ENCODE measurements at regions not wholly inside any gene's neighbourhood (a gene's known extent, or its start where the extent isn't known, plus 50 kb on each side); places are given as distances from the start of the nearest gene placed in this dataset.

DNA sequence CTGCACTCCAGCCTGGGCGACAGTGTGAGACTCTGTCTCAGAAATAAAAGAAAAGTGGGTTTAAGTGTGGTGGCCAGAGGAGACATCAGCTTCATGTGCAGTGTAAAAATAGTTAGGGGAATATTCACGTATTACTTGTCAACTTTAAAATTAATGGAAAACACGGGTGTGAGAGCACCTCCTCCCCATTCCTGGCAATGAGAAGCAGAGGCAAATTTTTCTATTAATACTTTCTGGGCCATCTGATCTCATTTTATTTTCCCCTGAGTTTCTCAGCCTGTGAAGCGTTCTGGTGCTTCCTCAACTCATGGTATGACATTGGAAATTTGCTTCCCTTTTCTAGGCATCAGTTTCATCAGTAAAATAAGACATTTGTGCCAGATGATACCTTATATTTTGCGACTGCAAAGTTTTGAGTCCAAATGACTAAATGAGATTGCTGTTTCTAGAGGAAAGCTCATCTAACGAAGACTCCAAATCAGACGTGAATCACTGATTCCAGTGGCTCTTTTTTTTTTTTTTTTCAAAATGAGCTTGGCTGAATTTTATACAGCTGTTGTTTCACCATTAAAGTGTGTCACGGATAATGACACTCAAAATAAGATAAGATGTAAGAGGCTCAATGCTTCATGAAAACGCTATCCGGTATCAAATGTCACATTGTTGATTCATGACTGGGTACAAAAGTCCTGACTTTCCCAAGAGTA, 104.6 kb downstream of the MSX2 start:
- Mint-ChIP-seq H3K9me3 (ENCODE audit: low read depth) (peaks cover 3% of the 10 kb centered on the region), H3K27ac (ENCODE audit: unreplicated experiment) (peak overlapping the region; percentile 76), H3K4me1 (ENCODE audit: low read depth) (peaks cover 55% of the 10 kb centered on the region), H3K36me3 (ENCODE audit: low read depth) (no peaks in the 10 kb centered on the region), H3K27me3 (ENCODE audit: low read depth) (no peaks in the 10 kb centered on the region), H3K4me3 (ENCODE audit: unreplicated experiment) (no peak overlapping the region)
- no peak for DNase-seq (ENCODE audit: low spot score)
- no peak for TF ChIP-seq CTCF (IDR thresholded peaks at IDR 0.05)

DNA sequence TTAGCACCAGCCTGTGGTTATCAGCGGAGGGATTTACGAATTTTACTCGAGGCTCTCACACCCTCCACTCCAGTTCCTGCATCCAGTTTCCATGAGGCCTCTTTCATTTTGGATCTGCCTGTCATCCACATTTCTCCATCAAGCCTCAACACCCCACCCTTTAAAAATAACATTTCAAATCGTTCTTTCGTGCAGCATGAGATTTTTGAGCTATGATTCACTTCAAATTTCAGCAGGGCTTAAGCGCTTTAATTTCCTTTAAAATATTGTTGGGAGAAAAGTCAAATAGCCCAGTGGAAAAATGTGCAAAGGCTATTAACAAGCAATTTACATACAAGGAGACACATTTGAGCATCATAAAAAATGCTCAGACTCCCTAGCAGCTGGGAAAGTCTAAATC, 103.2 kb downstream of the MSX2 start:
- Mint-ChIP-seq H3K36me3 (ENCODE audit: low read depth) (no peaks in the 10 kb centered on the region), H3K4me3 (ENCODE audit: unreplicated experiment) (no peak overlapping the region), H3K9me3 (ENCODE audit: low read depth) (peaks cover 5% of the 10 kb centered on the region), H3K27me3 (ENCODE audit: low read depth) (no peaks in the 10 kb centered on the region), H3K4me1 (ENCODE audit: low read depth) (peaks cover 55% of the 10 kb centered on the region), H3K27ac (ENCODE audit: unreplicated experiment) (peak overlapping the region; percentile 76)
- no peak for DNase-seq (ENCODE audit: low spot score)
- TF ChIP-seq CTCF (IDR thresholded peaks at IDR 0.05) = no peak

GRCh38 chr5:174825587-174825986, 101.2 kb downstream of the MSX2 start:
- no peak for DNase-seq (ENCODE audit: low spot score)
- Mint-ChIP-seq H3K27ac (ENCODE audit: unreplicated experiment) (peak overlapping the region; percentile 7), H3K4me1 (ENCODE audit: low read depth) (peaks cover 54% of the 10 kb centered on the region), H3K4me3 (ENCODE audit: unreplicated experiment) (no peak overlapping the region), H3K36me3 (ENCODE audit: low read depth) (no peaks in the 10 kb centered on the region), H3K27me3 (ENCODE audit: low read depth) (no peaks in the 10 kb centered on the region), H3K9me3 (ENCODE audit: low read depth) (peaks cover 12% of the 10 kb centered on the region)
- TF ChIP-seq CTCF (IDR thresholded peaks at IDR 0.05) = no peak

DNA sequence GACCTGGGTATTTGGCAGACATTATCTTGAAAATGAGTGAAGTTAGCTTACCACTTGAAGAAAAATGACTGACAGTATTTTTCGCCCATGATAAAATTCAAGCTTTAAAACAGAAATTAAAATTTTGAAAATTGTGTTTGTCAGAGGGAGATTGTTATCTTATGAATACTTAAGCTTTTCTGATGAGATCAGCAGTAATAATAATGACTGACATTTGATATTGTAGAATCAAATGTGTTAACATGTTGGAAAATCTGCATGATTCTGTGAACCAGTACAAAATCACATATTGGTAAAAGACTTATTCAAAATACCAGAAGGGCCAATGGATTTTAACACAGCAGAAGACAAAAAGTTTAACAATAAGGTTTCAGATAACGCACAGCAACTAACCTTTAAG, 94.0 kb downstream of the MSX2 start:
- H3K4me3 Mint-ChIP-seq (ENCODE audit: unreplicated experiment) = no peak overlapping the region
- H3K9me3 Mint-ChIP-seq (ENCODE audit: low read depth) = peaks cover 15% of the 10 kb centered on the region
- H3K27ac Mint-ChIP-seq (ENCODE audit: unreplicated experiment) = no peak overlapping the region
- no peak for DNase-seq (ENCODE audit: low spot score)
- no peak for TF ChIP-seq CTCF (IDR thresholded peaks at IDR 0.05)
- H3K36me3 Mint-ChIP-seq (ENCODE audit: low read depth) = peaks cover 7% of the 10 kb centered on the region
- no peaks in the 10 kb centered on the region for H3K27me3 Mint-ChIP-seq (ENCODE audit: low read depth)
- H3K4me1 Mint-ChIP-seq (ENCODE audit: low read depth) = peaks cover 12% of the 10 kb centered on the region

GRCh38 chr5:174817610-174818009, 93.2 kb downstream of the MSX2 start:
- Mint-ChIP-seq H3K27ac (ENCODE audit: unreplicated experiment) (no peak overlapping the region), H3K27me3 (ENCODE audit: low read depth) (no peaks in the 10 kb centered on the region), H3K9me3 (ENCODE audit: low read depth) (peaks cover 14% of the 10 kb centered on the region), H3K36me3 (ENCODE audit: low read depth) (peaks cover 7% of the 10 kb centered on the region), H3K4me1 (ENCODE audit: low read depth) (peaks cover 12% of the 10 kb centered on the region), H3K4me3 (ENCODE audit: unreplicated experiment) (no peak overlapping the region)
- no peak for TF ChIP-seq CTCF (IDR thresholded peaks at IDR 0.05)
- no peak for DNase-seq (ENCODE audit: low spot score)
